Immature natural killer cell (primary cell): ENCODE measurements at regions not wholly inside any gene's neighbourhood (a gene's known extent, or its start where the extent isn't known, plus 50 kb on each side); places are given as distances from the start of the nearest gene placed in this dataset.

Experiments
- DNase-seq, 3 donors: peaks; one replicate each; pipeline ENCODE4 v3.0.0; 2022; ENCODE audit warnings: mixed read lengths in 1 of 3
- H3K27ac Mint-ChIP-seq, 6 donors: one replicate each; pipeline ENCODE4 v1.8.0; 2020; ENCODE audit warnings: mixed read lengths in 6 of 6, mild to moderate bottlenecking in 5 of 6, inconsistent platforms in 4 of 6, moderate library complexity in 3 of 6
- H3K27me3 Mint-ChIP-seq, 3 donors: one replicate each; pipeline ENCODE4 v1.8.0; 2020 to 2021; ENCODE audit warnings: low read depth in 3 of 3, mild to moderate bottlenecking in 3 of 3, mixed read lengths in 3 of 3, moderate library complexity in 3 of 3, inconsistent platforms in 1 of 3
- H3K36me3 Mint-ChIP-seq, 3 donors: one replicate each; pipeline ENCODE4 v1.8.0; 2020; ENCODE audit warnings: mixed read lengths in 3 of 3, inconsistent platforms in 2 of 3, mild to moderate bottlenecking in 2 of 3
- H3K4me1 Mint-ChIP-seq, 2 donors: one replicate each; pipeline ENCODE4 v1.8.0; 2020; ENCODE audit warnings: inconsistent platforms in 2 of 2, mild to moderate bottlenecking in 2 of 2, mixed read lengths in 2 of 2, moderate library complexity in 1 of 2
- H3K4me3 Mint-ChIP-seq, 5 donors: one replicate each; pipeline ENCODE4 v1.8.0; 2020; ENCODE audit warnings: mild to moderate bottlenecking in 5 of 5, mixed read lengths in 5 of 5, inconsistent platforms in 3 of 5, moderate library complexity in 3 of 5
- H3K9me3 Mint-ChIP-seq, 6 donors: one replicate each; pipeline ENCODE4 v1.8.0; 2020; ENCODE audit warnings: mild to moderate bottlenecking in 6 of 6, mixed read lengths in 6 of 6, inconsistent platforms in 4 of 6, moderate library complexity in 3 of 6

DNA sequence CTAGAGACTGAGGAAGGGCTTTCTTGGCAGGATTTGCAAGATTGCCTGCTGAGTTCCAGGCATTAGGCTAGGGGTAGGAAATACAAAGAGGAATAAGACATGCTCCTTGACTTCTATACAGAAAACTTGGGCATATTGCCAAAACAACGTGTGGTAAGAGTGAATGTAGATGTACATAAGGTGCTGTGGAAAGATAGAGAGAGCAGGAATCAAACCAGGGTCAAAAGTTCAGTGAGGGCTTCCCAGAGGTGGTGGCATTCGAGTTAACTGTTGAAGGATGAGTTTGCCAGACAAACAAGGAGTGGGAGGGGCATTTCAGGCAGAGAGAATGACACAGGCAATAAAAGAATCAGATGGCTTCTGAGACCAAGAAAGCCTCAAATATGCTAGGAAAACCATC lies 187.9 kb downstream of the KDR start:
- Mint-ChIP-seq H3K4me1 (peaks cover 21 to 26% of the 10 kb centered on the region in 2 donors), H3K27me3 (peaks cover 0 to 4% (median 4%) of the 10 kb centered on the region in 3 donors), H3K9me3 (no peaks in the 10 kb centered on the region), H3K36me3 (no peaks in the 10 kb centered on the region), H3K27ac (no peak overlapping the region), H3K4me3 (no peak overlapping the region)
- no peak for DNase-seq

GRCh38 chr4:54933579-54933978 lies 191.8 kb downstream of the KDR start:
- Mint-ChIP-seq H3K27ac (no peak overlapping the region), H3K36me3 (no peaks in the 10 kb centered on the region), H3K9me3 (no peaks in the 10 kb centered on the region), H3K27me3 (peaks cover 0 to 6% (median 5%) of the 10 kb centered on the region in 3 donors), H3K4me3 (no peak overlapping the region), H3K4me1 (no peaks in the 10 kb centered on the region)
- DNase-seq: no peak

GRCh38 chr4:54930226-54930625 lies 195.2 kb downstream of the KDR start:
- no peak overlapping the region for H3K4me3 Mint-ChIP-seq
- H3K27me3 Mint-ChIP-seq: peaks cover 0 to 3% (median 2%) of the 10 kb centered on the region in 3 donors
- no peaks in the 10 kb centered on the region for H3K4me1 Mint-ChIP-seq
- H3K27ac Mint-ChIP-seq: no peak overlapping the region
- H3K36me3 Mint-ChIP-seq: no peaks in the 10 kb centered on the region
- H3K9me3 Mint-ChIP-seq: no peaks in the 10 kb centered on the region
- DNase-seq: no peak

- no peaks in the 10 kb centered on the region for H3K9me3 Mint-ChIP-seq
- H3K4me3 Mint-ChIP-seq: peak overlapping the region in 1 of 5 donors; percentile 19
- no peak overlapping the region for H3K27ac Mint-ChIP-seq
- H3K27me3 Mint-ChIP-seq: peaks cover under 1 to 2% (median 2%) of the 10 kb centered on the region in 3 donors
- H3K36me3 Mint-ChIP-seq: no peaks in the 10 kb centered on the region
- no peaks in the 10 kb centered on the region for H3K4me1 Mint-ChIP-seq
- no peak for DNase-seq
Measured at GRCh38 chr4:54929459-54929858, 195.9 kb downstream of the KDR start.

DNA sequence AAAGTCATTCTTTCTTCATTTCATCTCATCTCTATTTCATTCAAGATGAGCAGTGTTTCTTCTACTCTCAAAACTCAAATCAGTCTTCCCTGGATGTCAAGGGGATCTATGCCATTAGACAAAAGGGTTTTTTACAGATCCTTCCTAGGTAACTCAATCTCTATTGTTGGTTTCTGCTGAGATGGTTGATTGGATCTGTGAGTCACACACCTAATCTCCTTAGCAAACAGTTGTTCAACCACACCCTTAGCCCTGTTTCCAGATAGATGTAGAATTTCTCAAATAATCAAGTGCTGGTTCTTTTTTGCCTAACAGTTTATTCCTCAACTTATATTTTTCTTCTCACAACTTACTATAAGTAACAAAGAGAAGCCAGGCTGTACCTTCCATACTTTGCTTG lies 200.5 kb downstream of the KDR start:
- Mint-ChIP-seq H3K4me3 (no peak overlapping the region), H3K27me3 (peaks cover 0 to 3% (median 2%) of the 10 kb centered on the region in 3 donors), H3K4me1 (no peaks in the 10 kb centered on the region), H3K36me3 (no peaks in the 10 kb centered on the region), H3K27ac (no peak overlapping the region), H3K9me3 (no peaks in the 10 kb centered on the region)
- DNase-seq: no peak

DNA sequence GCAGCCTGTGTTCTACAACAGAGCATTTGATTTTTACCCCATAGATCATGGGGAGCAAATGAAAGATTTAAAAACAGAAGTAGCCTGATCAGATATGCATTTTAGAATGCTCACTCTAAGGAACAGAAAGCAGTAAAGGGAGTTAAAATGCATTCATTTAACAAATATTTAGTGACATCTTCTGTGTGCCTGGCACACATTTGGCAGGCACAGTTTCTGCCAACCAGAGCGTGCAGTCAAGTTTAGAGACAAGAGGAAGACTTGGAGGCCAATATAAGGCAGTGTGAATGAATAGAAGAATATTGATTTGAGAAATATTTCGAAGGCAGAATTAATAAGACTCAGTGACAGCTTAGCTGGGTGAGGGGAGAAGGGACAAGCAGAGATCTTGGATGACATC lies 210.1 kb downstream of the KDR start:
- H3K4me1 Mint-ChIP-seq: no peaks in the 10 kb centered on the region
- H3K27me3 Mint-ChIP-seq: peaks cover 0 to 2% (median 1%) of the 10 kb centered on the region in 3 donors
- H3K9me3 Mint-ChIP-seq: no peaks in the 10 kb centered on the region
- H3K36me3 Mint-ChIP-seq: no peaks in the 10 kb centered on the region
- H3K4me3 Mint-ChIP-seq: no peak overlapping the region
- DNase-seq: no peak
- no peak overlapping the region for H3K27ac Mint-ChIP-seq

DNA sequence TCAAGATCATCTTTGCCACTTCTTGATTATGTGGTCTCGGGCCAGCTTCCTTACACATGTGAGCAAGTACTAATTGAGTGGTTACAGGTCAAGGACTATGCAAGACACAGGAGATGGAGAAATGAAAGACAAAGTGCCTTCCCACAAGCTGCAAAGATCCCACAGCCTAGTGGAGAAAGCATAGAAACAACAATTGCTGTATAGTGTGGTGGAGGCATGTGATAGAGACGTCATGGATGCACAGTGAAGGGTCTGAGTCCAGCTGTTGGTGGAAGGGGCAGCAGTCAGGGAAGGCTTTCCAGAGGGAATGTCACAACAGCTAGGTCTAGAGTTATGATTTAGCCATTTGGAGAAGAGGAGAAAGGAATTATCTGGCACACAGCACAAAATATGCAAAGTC lies 210.6 kb downstream of the KDR start:
- no peak overlapping the region for H3K27ac Mint-ChIP-seq
- no peak for DNase-seq
- H3K27me3 Mint-ChIP-seq: peaks cover 0 to 2% (median 1%) of the 10 kb centered on the region in 3 donors
- no peaks in the 10 kb centered on the region for H3K36me3 Mint-ChIP-seq
- H3K9me3 Mint-ChIP-seq: no peaks in the 10 kb centered on the region
- no peak overlapping the region for H3K4me3 Mint-ChIP-seq
- peaks cover 4 to 5% of the 10 kb centered on the region in 2 donors for H3K4me1 Mint-ChIP-seq

GRCh38 chr4:54913751-54914526 lies 211.5 kb downstream of the KDR start:
- Mint-ChIP-seq H3K9me3 (no peaks in the 10 kb centered on the region), H3K27ac (no peak overlapping the region)

GRCh38 chr4:54912155-54912554 lies 213.2 kb downstream of the KDR start:
- Mint-ChIP-seq H3K27ac (no peak overlapping the region), H3K27me3 (peaks cover 0 to 2% (median 1%) of the 10 kb centered on the region in 3 donors), H3K36me3 (no peaks in the 10 kb centered on the region), H3K9me3 (no peaks in the 10 kb centered on the region), H3K4me3 (no peak overlapping the region), H3K4me1 (peaks cover 6 to 7% of the 10 kb centered on the region in 2 donors)
- DNase-seq: no peak

More at GRCh38 chr4:54913751-54914526, 211.5 kb downstream of the KDR start:
- Mint-ChIP-seq H3K4me3 (no peak overlapping the region), H3K27me3 (peaks cover 0 to 2% (median 1%) of the 10 kb centered on the region in 3 donors), H3K36me3 (no peaks in the 10 kb centered on the region), H3K4me1 (peaks cover 6 to 7% of the 10 kb centered on the region in 2 donors)
- DNase-seq: no peak

GRCh38 chr4:54909961-54910360 lies 215.4 kb downstream of the KDR start:
- peaks cover 1 to 8% (median 5%) of the 10 kb centered on the region in 6 donors for H3K9me3 Mint-ChIP-seq
- no peak for DNase-seq
- H3K4me3 Mint-ChIP-seq: no peak overlapping the region
- H3K4me1 Mint-ChIP-seq: peaks cover 6 to 7% of the 10 kb centered on the region in 2 donors
- H3K27me3 Mint-ChIP-seq: peaks cover 0 to 2% (median 1%) of the 10 kb centered on the region in 3 donors
- H3K27ac Mint-ChIP-seq: no peak overlapping the region
- H3K36me3 Mint-ChIP-seq: peaks cover 0 to 4% (median 0%) of the 10 kb centered on the region in 3 donors

DNA sequence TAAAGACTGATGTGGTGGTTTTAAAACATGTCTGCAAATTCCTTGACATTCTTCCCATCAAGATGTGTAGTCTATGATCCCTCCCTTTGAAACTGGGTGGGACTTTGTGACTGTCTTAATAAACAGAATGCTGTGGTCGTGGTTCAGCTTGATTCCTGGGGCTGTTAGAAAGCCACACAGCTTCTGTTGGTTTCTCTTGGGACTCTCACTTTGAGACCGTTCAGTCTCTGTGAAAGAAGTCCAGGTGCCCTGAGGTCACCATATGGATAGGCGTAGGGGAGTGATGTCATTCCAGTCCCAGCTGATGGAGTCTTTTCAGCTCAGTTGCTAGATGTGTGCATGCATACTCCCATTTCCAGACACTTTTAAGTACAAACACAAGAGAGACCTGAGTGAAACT lies 216.6 kb downstream of the KDR start:
- DNase-seq: no peak
- H3K27me3 Mint-ChIP-seq: peaks cover 0 to 2% (median 0%) of the 10 kb centered on the region in 3 donors

DNA sequence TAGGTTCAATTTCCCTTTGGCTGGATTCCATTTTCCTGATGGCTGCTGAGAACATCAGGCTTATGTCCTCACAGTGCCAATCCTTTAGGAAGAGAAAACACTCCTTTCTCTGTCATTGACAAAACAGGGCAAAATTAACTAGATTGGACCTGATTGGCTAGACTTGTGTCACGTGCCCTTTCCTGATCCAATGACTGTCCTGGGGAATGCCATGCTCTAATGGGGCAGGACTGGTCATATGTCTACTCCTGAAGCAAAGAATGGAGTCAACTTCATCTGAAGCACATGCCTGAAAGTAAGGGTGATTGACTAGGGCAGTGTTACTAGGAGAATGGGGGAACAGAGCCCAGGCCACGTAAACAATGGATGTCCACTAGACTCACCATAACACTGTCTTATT lies 220.4 kb downstream of the KDR start:
- H3K36me3 Mint-ChIP-seq: peaks cover 0 to 9% (median 3%) of the 10 kb centered on the region in 3 donors
- H3K4me1 Mint-ChIP-seq: peaks cover 4% of the 10 kb centered on the region in 2 donors
- no peak overlapping the region for H3K4me3 Mint-ChIP-seq
- H3K9me3 Mint-ChIP-seq: peaks cover 3 to 8% (median 5%) of the 10 kb centered on the region in 6 donors
- H3K27me3 Mint-ChIP-seq: no peaks in the 10 kb centered on the region
- H3K27ac Mint-ChIP-seq: no peak overlapping the region
- DNase-seq: no peak

More for the DNA sequence above, 216.6 kb downstream of the KDR start:
- Mint-ChIP-seq H3K4me3 (no peak overlapping the region), H3K36me3 (peaks cover 0 to 9% (median 0%) of the 10 kb centered on the region in 3 donors), H3K4me1 (peaks cover 6 to 7% of the 10 kb centered on the region in 2 donors), H3K27ac (no peak overlapping the region), H3K9me3 (peaks cover 1 to 8% (median 5%) of the 10 kb centered on the region in 6 donors)

DNA sequence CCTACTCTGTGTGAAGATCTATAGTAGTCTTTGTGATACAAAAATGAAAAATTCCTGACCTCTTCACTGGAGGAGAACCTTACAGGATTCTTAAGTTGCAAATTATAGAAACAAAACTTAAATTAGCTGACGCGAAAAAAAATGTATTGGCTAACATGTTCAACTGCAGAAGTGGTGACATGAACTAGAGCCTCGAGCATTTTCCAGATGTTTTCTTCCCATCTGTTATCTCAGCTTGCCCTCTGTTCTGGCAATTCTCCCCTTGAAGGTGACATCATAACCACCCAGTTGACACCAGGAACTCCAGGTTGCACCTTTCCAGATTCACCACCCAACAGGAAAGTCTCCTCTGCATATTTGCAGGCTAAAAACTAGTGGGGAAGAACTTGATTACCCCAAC lies 222.4 kb downstream of the KDR start:
- Mint-ChIP-seq H3K27me3 (peaks cover 0 to 6% (median 2%) of the 10 kb centered on the region in 3 donors), H3K27ac (no peak overlapping the region), H3K36me3 (peaks cover 0 to 9% (median 6%) of the 10 kb centered on the region in 3 donors), H3K4me1 (peaks cover 5 to 11% of the 10 kb centered on the region in 2 donors), H3K9me3 (peaks cover 3 to 8% (median 5%) of the 10 kb centered on the region in 6 donors), H3K4me3 (no peak overlapping the region)
- DNase-seq: no peak

DNA sequence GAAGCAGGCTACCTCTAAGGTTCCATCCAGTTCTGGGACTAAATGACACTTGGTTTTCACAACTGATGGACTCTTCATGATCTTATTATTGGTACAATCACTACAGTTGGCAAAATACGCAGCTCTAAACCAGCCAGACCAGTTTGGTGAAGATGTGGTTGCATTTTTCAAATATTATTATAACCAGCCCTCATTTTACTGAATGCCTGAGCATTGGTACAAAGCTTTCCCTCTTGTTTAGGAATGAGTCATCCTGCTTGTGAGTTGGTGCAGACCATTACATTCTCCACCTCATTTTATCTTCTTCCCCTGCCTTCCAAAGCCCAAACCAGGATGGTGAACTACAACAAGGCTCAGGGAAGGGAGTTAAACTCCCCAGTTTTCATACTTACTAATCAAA lies 223.1 kb downstream of the KDR start:
- peaks cover 5 to 11% of the 10 kb centered on the region in 2 donors for H3K4me1 Mint-ChIP-seq
- DNase-seq: no peak
- no peak overlapping the region for H3K27ac Mint-ChIP-seq
- peaks cover 0 to 9% (median 7%) of the 10 kb centered on the region in 3 donors for H3K36me3 Mint-ChIP-seq
- H3K9me3 Mint-ChIP-seq: peaks cover 3 to 8% (median 5%) of the 10 kb centered on the region in 6 donors
- H3K27me3 Mint-ChIP-seq: peaks cover 0 to 6% (median 2%) of the 10 kb centered on the region in 3 donors
- no peak overlapping the region for H3K4me3 Mint-ChIP-seq
